GM12878 (cell line): ENCODE measurements at regions not wholly inside any gene's neighbourhood (a gene's known extent, or its start where the extent isn't known, plus 50 kb on each side); places are given as distances from the start of the nearest gene placed in this dataset.

Experiments used
- ATAC-seq: fragments of 200-7000 bp; cut with Tn5 transposase; 3 replicates; pipeline ENCODE4 v1.9.1; 2020; ENCODE audit warnings: mild to moderate bottlenecking, moderate library complexity
- BruUV-seq: library from RNA; stranded (reverse); fragments of 400-500 nt; replicated peaks from 2 replicates; lab custom pipeline; 2021; lab: Mats Ljungman, UMichigan
- CTCF ChIA-PET: fragments of 300-600 bp; sonication (Branson Sonifier 250); formaldehyde crosslinking; extraction: SDS; loops from one replicate; lab custom pipeline; 2021; ENCODE audit warnings: inconsistent platforms; lab: Yijun Ruan, JAX
- POLR2A ChIA-PET: fragments of 350-600 bp; formaldehyde crosslinking; extraction: SDS; loops from one replicate; lab custom pipeline; 2021; ENCODE audit warnings: inconsistent platforms; lab: Charles Lee
- RAD21 ChIA-PET: fragments of 300-600 bp; sonication (Branson Sonifier 250); formaldehyde crosslinking; loops from one replicate; lab custom pipeline; 2023; ENCODE audit warnings: antibody characterized with exemption; ENCODE audit not compliant: unreplicated experiment; lab: Charles Lee
- SMC1A ChIA-PET: fragments of 300-600 bp; sonication (Branson Sonifier 250); formaldehyde crosslinking; loops from one replicate; lab custom pipeline; 2023; ENCODE audit not compliant: unreplicated experiment, uncharacterized antibody; lab: Charles Lee
- DNase-seq: peaks from one replicate; pipeline ENCODE4 v3.0.0-alpha.2; 2011; ENCODE audit warnings: low read depth, low spot score
- FAIRE-seq: peaks from 3 replicates; lab custom pipeline; 2011; peaks lifted over from hg19 to GRCh38; lab: Jason Lieb, UNC
- H2AFZ ChIP-seq: 2 replicates; pipeline ENCODE4 v1.6.0; 2011; ENCODE audit warnings: low read depth, low read length, control low read depth; ENCODE audit not compliant: control insufficient read depth
- H3K27ac ChIP-seq: 2 replicates; pipeline ENCODE4 v1.5.1; 2011; ENCODE audit warnings: control low read depth; ENCODE audit not compliant: control insufficient read depth, insufficient read depth
- H3K27me3 ChIP-seq, 2 experiments: replicated peaks in 1 of 2; 2 replicates each; pipeline versions ENCODE4 v1.6.0 to v1.6.1; 2011; ENCODE audit warnings: low read length in 1 of 2; ENCODE audit not compliant: control insufficient read depth in 2 of 2, insufficient read depth in 2 of 2
- H3K36me3 ChIP-seq, 2 experiments: 2 replicates each; pipeline ENCODE4 v1.5.1; 2011; ENCODE audit warnings: low read length in 1 of 2; ENCODE audit not compliant: control insufficient read depth in 2 of 2, insufficient read depth in 2 of 2
- H3K4me1 ChIP-seq: 2 replicates; pipeline ENCODE4 v1.6.1; 2011; ENCODE audit warnings: mild to moderate bottlenecking, low read length, moderate library complexity, mixed read lengths; ENCODE audit not compliant: control insufficient read depth, insufficient read depth
- H3K4me2 ChIP-seq: 2 replicates; pipeline ENCODE4 v1.6.0; 2011; ENCODE audit warnings: control low read depth; ENCODE audit not compliant: control insufficient read depth, insufficient read depth
- H3K4me3 ChIP-seq: fragments of 200-600 bp; sonication (generic); 2 replicates; pipeline ENCODE4 v1.5.1; 2016
- H3K79me2 ChIP-seq: 2 replicates; pipeline ENCODE4 v1.6.0; 2011; ENCODE audit warnings: low read length; ENCODE audit not compliant: control insufficient read depth, insufficient read depth
- H3K9ac ChIP-seq: 2 replicates; pipeline ENCODE4 v1.8.0; 2011; ENCODE audit warnings: low read length, control low read depth, mixed read lengths; ENCODE audit not compliant: control insufficient read depth, insufficient read depth
- H3K9me3 ChIP-seq: replicated peaks from 3 replicates; pipeline ENCODE4 v1.5.1; 2011; ENCODE audit warnings: mild to moderate bottlenecking, low read length; ENCODE audit not compliant: control insufficient read depth, insufficient read depth
- H4K20me1 ChIP-seq: 2 replicates; pipeline ENCODE4 v1.6.0; 2011; ENCODE audit not compliant: control insufficient read depth, insufficient read depth
- BCL11A ChIP-seq: IDR thresholded peaks from 2 replicates; pipeline ENCODE4 v1.6.1; 2011; ENCODE audit warnings: low read depth, low read length
- EED ChIP-seq: sonication (generic); IDR thresholded peaks from 2 replicates; pipeline ENCODE4 v1.6.1; 2016; ENCODE audit warnings: antibody characterized with exemption, low read depth
- IKZF1 ChIP-seq: fragments of 450-650 bp; conservative IDR thresholded peaks from 2 replicates; pipeline ENCODE4 v1.6.1; 2017; ENCODE audit warnings: antibody characterized with exemption, mild to moderate bottlenecking
- IRF4 ChIP-seq: IDR thresholded peaks from 2 replicates; pipeline ENCODE4 v1.6.1; 2011; ENCODE audit warnings: low read depth, low read length
- NFIC ChIP-seq: IDR thresholded peaks from 2 replicates; pipeline ENCODE4 v1.6.1; 2012; ENCODE audit warnings: low read depth, mild to moderate bottlenecking, inconsistent platforms, low read length, moderate library complexity
- POLR2AphosphoS5 ChIP-seq: IDR thresholded peaks from 2 replicates; pipeline ENCODE4 v1.6.1; 2011; ENCODE audit warnings: mild to moderate bottlenecking, low read length, inconsistent platforms
- RAD51 ChIP-seq: fragments of 450-650 bp; IDR thresholded peaks from 2 replicates; pipeline ENCODE4 v1.6.1; 2016; ENCODE audit warnings: moderate library complexity, mild to moderate bottlenecking, inconsistent platforms
- SRF ChIP-seq, 2 experiments: IDR thresholded peaks; 2 replicates each; pipeline ENCODE4 v1.6.1; 2011; ENCODE audit warnings: low read depth in 2 of 2, low read length in 2 of 2, mild to moderate bottlenecking in 1 of 2, moderate library complexity in 1 of 2
- TBL1XR1 ChIP-seq: IDR thresholded peaks from 2 replicates; pipeline ENCODE4 v1.6.1; 2012; ENCODE audit warnings: low read depth, low read length, improper control_type of control experiment
- WGBS: methylation state at CpG from one replicate; pipeline ENCODE4 v1.1.6; 2016; ENCODE audit warnings: low lambda C conversion rate; ENCODE audit not compliant: insufficient replicate concordance, insufficient coverage; ENCODE audit errors: missing lambda C conversion rate; 5-methylcytosine and 5-hydroxymethylcytosine counted together
- in situ Hi-C: fragments of 300-500 bp; cut with MboI; formaldehyde crosslinking; loops from 9 replicates; pipeline ENCODE4 v1.14.3; 2018; ENCODE audit warnings: mixed read lengths
- intact Hi-C: fragments of 100-400 bp; cut with micrococcal nuclease; formaldehyde crosslinking; loops from one replicate; pipeline ENCODE4 v1.14.2; 2022; ENCODE audit not compliant: unreplicated experiment
- TF ChIP-seq, protein P1 (sequence below): fragments of 450-650 bp; IDR thresholded peaks from 2 replicates; pipeline ENCODE4 v1.6.1; 2017; ENCODE audit warnings: mild to moderate bottlenecking, moderate library complexity

DNA sequence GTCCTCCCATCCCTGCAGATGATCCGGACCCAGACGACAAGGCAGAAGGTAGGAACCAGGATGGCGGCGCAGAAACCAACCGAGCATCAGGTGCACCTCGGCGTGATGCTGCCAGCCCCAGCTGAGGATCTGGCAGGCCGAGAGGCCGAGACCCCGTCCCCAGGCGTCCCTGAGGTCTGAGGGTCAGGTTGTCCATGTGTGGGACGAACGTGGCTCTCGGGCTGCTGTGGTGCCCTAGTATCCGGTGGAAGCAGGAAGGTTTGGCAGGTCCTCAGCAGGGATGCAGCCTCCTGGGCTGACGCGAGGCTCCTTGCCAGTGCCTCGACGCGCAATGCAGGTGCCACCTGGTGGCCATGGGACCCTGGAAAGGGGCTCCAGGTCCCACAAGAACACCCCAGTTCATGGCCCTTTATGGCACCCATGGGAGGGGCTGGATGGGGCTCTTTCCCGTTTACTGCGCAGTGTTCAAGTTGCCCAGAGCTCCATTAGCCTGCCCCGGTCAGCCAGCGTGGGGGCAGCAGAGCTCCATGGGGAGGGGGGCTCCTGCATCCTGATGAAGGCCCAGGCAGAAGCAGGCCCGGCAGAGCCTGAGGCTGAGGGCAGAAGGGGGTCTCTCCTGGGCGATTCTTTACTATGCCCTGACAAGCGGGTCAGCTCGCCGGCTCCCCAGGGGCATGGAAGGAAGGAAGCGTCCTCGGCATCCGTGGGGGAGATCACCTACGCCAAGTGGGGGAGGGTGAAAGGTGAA is 129.9 kb downstream of the CTTN start:
- Histone ChIP-seq H4K20me1 (no peaks in the 10 kb centered on the region), H3K9ac (no peak overlapping the region), H3K27ac (no peak overlapping the region), H3K4me1 (no peaks in the 10 kb centered on the region), H3K27me3 (no peaks in the 10 kb centered on the region; a peak in 1 of 4 replicates), H3K36me3 (no peaks in the 10 kb centered on the region), H3K79me2 (no peaks in the 10 kb centered on the region), H3K4me2 (no peak overlapping the region), H2AFZ (no peak overlapping the region), H3K4me3 (no peak overlapping the region), H3K9me3 (no peaks in the 10 kb centered on the region; the same call in 2 of the 3 replicates)
- no peak for FAIRE-seq
- TF ChIP-seq IKZF1 (no peak), NFIC (no peak), EED (no peak), SRF (IDR thresholded peaks at IDR 0.05; ENCODE audit: low read depth in 2 of 2, low read length in 2 of 2) (no peak), IRF4 (no peak), RAD51 (no peak), TBL1XR1 (no peak), BCL11A (no peak), POLR2AphosphoS5 (no peak)
- TF ChIP-seq, protein P1, sequence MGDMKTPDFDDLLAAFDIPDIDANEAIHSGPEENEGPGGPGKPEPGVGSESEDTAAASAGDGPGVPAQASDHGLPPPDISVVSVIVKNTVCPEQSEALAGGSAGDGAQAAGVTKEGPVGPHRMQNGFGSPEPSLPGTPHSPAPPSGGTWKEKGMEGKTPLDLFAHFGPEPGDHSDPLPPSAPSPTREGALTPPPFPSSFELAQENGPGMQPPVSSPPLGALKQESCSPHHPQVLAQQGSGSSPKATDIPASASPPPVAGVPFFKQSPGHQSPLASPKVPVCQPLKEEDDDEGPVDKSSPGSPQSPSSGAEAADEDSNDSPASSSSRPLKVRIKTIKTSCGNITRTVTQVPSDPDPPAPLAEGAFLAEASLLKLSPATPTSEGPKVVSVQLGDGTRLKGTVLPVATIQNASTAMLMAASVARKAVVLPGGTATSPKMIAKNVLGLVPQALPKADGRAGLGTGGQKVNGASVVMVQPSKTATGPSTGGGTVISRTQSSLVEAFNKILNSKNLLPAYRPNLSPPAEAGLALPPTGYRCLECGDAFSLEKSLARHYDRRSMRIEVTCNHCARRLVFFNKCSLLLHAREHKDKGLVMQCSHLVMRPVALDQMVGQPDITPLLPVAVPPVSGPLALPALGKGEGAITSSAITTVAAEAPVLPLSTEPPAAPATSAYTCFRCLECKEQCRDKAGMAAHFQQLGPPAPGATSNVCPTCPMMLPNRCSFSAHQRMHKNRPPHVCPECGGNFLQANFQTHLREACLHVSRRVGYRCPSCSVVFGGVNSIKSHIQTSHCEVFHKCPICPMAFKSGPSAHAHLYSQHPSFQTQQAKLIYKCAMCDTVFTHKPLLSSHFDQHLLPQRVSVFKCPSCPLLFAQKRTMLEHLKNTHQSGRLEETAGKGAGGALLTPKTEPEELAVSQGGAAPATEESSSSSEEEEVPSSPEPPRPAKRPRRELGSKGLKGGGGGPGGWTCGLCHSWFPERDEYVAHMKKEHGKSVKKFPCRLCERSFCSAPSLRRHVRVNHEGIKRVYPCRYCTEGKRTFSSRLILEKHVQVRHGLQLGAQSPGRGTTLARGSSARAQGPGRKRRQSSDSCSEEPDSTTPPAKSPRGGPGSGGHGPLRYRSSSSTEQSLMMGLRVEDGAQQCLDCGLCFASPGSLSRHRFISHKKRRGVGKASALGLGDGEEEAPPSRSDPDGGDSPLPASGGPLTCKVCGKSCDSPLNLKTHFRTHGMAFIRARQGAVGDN, result no peak
- no peak for ATAC-seq
- 41% methylated on average over 31 of the region's 33 CpGs for WGBS
- ChIA-PET CTCF (no interaction called here), SMC1A (no interaction called here), RAD21 (no interaction called here), POLR2A (no interaction called here)
- in situ Hi-C loops, result no loop called here
- BruUV-seq, result no TSS peak
- no peak for DNase-seq
- intact Hi-C loops, result no loop called here
